C4-2B (cell line): ENCODE measurements at regions not wholly inside any gene's neighbourhood (a gene's known extent, or its start where the extent isn't known, plus 50 kb on each side); places are given as distances from the start of the nearest gene placed in this dataset.

ENCODE experiments used
- ZFX ChIP-seq: fragments of 450-650 bp; IDR thresholded peaks from 2 replicates; pipeline ENCODE4 v1.6.1; 2017
- TF ChIP-seq, protein P1 (sequence below): fragments of 450-650 bp; conservative IDR thresholded peaks from 2 replicates; pipeline ENCODE4 v1.5.1; 2017; ENCODE audit warnings: mild to moderate bottlenecking

DNA sequence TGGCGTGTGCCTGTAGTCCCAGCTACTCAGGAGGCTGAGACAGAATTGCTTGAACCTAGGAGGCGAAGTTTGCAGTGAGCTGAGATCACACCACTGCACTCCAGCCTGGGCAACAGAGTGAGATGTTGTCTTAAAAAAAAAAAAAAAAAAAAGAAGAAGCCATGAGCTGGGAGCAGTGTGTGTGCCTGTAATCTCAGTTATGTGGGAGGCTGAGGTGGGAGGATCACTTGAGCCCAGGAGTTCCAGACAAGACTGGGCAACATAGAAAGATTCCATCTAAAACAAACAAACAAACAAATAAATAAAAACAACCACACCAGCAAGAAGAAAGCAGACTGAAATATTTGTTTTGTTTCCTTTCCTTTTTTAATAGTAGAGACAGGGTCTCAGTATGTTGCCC, 62.2 kb upstream of the KIF13A start:
- TF ChIP-seq, protein P1, sequence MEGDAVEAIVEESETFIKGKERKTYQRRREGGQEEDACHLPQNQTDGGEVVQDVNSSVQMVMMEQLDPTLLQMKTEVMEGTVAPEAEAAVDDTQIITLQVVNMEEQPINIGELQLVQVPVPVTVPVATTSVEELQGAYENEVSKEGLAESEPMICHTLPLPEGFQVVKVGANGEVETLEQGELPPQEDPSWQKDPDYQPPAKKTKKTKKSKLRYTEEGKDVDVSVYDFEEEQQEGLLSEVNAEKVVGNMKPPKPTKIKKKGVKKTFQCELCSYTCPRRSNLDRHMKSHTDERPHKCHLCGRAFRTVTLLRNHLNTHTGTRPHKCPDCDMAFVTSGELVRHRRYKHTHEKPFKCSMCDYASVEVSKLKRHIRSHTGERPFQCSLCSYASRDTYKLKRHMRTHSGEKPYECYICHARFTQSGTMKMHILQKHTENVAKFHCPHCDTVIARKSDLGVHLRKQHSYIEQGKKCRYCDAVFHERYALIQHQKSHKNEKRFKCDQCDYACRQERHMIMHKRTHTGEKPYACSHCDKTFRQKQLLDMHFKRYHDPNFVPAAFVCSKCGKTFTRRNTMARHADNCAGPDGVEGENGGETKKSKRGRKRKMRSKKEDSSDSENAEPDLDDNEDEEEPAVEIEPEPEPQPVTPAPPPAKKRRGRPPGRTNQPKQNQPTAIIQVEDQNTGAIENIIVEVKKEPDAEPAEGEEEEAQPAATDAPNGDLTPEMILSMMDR, result no peak
- no peak for TF ChIP-seq ZFX
